GM23338 (cell line): ENCODE measurements at regions not wholly inside any gene's neighbourhood (a gene's known extent, or its start where the extent isn't known, plus 50 kb on each side); places are given as distances from the start of the nearest gene placed in this dataset.

Source experiments
- ATAC-seq: fragments of 200-7000 bp; cut with Tn5 transposase; 3 replicates; pipeline ENCODE4 v1.9.1; 2020
- DNase-seq: peaks from one replicate; pipeline ENCODE4 v3.0.0-alpha.2; 2015; ENCODE audit warnings: low spot score
- H2AFZ ChIP-seq: fragments of 200-600 bp; sonication (generic); 2 replicates; pipeline ENCODE4 v1.8.0; 2016; ENCODE audit warnings: antibody characterized with exemption, mild to moderate bottlenecking, moderate library complexity
- H3F3A ChIP-seq: fragments of 200-600 bp; sonication (generic); replicated peaks from 2 replicates; pipeline ENCODE4 v1.8.0; 2017; ENCODE audit warnings: antibody characterized with exemption, mixed run types, low read depth
- H3K27ac ChIP-seq: fragments of 200-600 bp; sonication (generic); 2 replicates; pipeline ENCODE4 v1.6.1; 2016; ENCODE audit warnings: low read depth
- H3K27me3 ChIP-seq: fragments of 200-600 bp; sonication (generic); 2 replicates; pipeline ENCODE4 v1.8.0; 2016; ENCODE audit warnings: mild to moderate bottlenecking, mixed run types, moderate library complexity; ENCODE audit not compliant: insufficient read depth
- H3K36me3 ChIP-seq: fragments of 200-600 bp; sonication (generic); 2 replicates; pipeline ENCODE4 v1.8.0; 2016; ENCODE audit warnings: mild to moderate bottlenecking; ENCODE audit not compliant: insufficient read depth
- H3K4me1 ChIP-seq: fragments of 200-600 bp; sonication (generic); 2 replicates; pipeline ENCODE4 v1.8.0; 2016; ENCODE audit warnings: mild to moderate bottlenecking, moderate library complexity; ENCODE audit not compliant: insufficient read depth
- H3K4me2 ChIP-seq: fragments of 200-600 bp; sonication (generic); 2 replicates; pipeline ENCODE4 v1.7.1; 2017; ENCODE audit warnings: mixed run types
- H3K4me3 ChIP-seq: fragments of 200-600 bp; sonication (generic); 2 replicates; pipeline ENCODE4 v1.6.1; 2016; ENCODE audit warnings: mixed run types
- H3K79me2 ChIP-seq: fragments of 200-600 bp; sonication (generic); replicated peaks from 2 replicates; pipeline ENCODE4 v1.8.0; 2017; ENCODE audit warnings: mild to moderate bottlenecking; ENCODE audit not compliant: insufficient read depth
- H3K9me2 ChIP-seq: fragments of 200-600 bp; sonication (generic); 2 replicates; pipeline ENCODE4 v1.8.0; 2017; ENCODE audit not compliant: insufficient read depth
- H4K20me1 ChIP-seq: fragments of 200-600 bp; sonication (generic); replicated peaks from 2 replicates; pipeline ENCODE4 v1.8.0; 2017; ENCODE audit warnings: mild to moderate bottlenecking; ENCODE audit not compliant: insufficient read depth
- H3K27ac Mint-ChIP-seq: 2 replicates; pipeline ENCODE4 v1.8.0; 2020; ENCODE audit warnings: inconsistent platforms, mild to moderate bottlenecking, moderate library complexity, mixed read lengths
- H3K27me3 Mint-ChIP-seq: 3 replicates; pipeline ENCODE4 v1.8.0; 2022; ENCODE audit warnings: low read depth, mild to moderate bottlenecking, moderate library complexity, mixed read lengths, inconsistent platforms; ENCODE audit not compliant: insufficient read depth, poor library complexity
- H3K36me3 Mint-ChIP-seq: 3 replicates; pipeline ENCODE4 v1.8.0; 2021; ENCODE audit warnings: low read depth, mild to moderate bottlenecking, inconsistent platforms, moderate library complexity, mixed read lengths
- H3K4me1 Mint-ChIP-seq: 3 replicates; pipeline ENCODE4 v1.8.0; 2020; ENCODE audit warnings: mild to moderate bottlenecking, inconsistent platforms, mixed read lengths
- H3K4me3 Mint-ChIP-seq: 3 replicates; pipeline ENCODE4 v1.8.0; 2021; ENCODE audit warnings: moderate library complexity, mild to moderate bottlenecking, inconsistent platforms, mixed read lengths
- H3K9me3 Mint-ChIP-seq: 3 replicates; pipeline ENCODE4 v1.8.0; 2020; ENCODE audit warnings: moderate library complexity, mild to moderate bottlenecking, inconsistent platforms, mixed read lengths
- CREB1 ChIP-seq: fragments of 250-450 bp; sonication (Bioruptor Pico); IDR thresholded peaks from 2 replicates; pipeline ENCODE4 v1.5.0; 2020; ENCODE audit warnings: low read depth, mild to moderate bottlenecking, moderate library complexity
- CTCF ChIP-seq, 2 experiments: fragments of 200-600 bp in 1 of 2; sonication (generic) in 1 of 2; conservative IDR thresholded peaks; 2 replicates each; pipeline versions ENCODE4 v1.5.1 to v1.6.1; 2016 to 2017; ENCODE audit warnings: antibody characterized with exemption in 2 of 2, low read depth in 2 of 2, mild to moderate bottlenecking in 2 of 2, moderate library complexity in 1 of 2
- ETS1 ChIP-seq: IDR thresholded peaks from 2 replicates; pipeline ENCODE4 v1.6.1; 2016; ENCODE audit warnings: antibody characterized with exemption
- EZH2 ChIP-seq: fragments of 200-600 bp; sonication (generic); IDR thresholded peaks from one replicate; pipeline ENCODE4 v1.8.0; 2017; ENCODE audit warnings: antibody characterized with exemption, mild to moderate bottlenecking, low read depth; ENCODE audit not compliant: unreplicated experiment
- EZH2phosphoT487 ChIP-seq: fragments of 200-600 bp; sonication (generic); IDR thresholded peaks from one replicate; pipeline ENCODE4 v1.8.1; 2018; ENCODE audit warnings: antibody characterized with exemption; ENCODE audit not compliant: unreplicated experiment
- JUNB ChIP-seq: IDR thresholded peaks from one replicate; pipeline ENCODE4 v1.6.1; 2016; ENCODE audit warnings: antibody characterized with exemption; ENCODE audit not compliant: unreplicated experiment
- NANOG ChIP-seq: IDR thresholded peaks from 2 replicates; pipeline ENCODE4 v1.6.1; 2016; ENCODE audit warnings: antibody characterized with exemption, borderline replicate concordance
- POLR2AphosphoS5 ChIP-seq: IDR thresholded peaks from 2 replicates; pipeline ENCODE4 v1.6.1; 2016; ENCODE audit warnings: antibody characterized with exemption, low read depth
- REST ChIP-seq: IDR thresholded peaks from one replicate; pipeline ENCODE4 v1.6.1; 2018; ENCODE audit warnings: antibody characterized with exemption; ENCODE audit not compliant: unreplicated experiment
- STAT1 ChIP-seq: IDR thresholded peaks from one replicate; pipeline ENCODE4 v1.6.1; 2016; ENCODE audit warnings: antibody characterized with exemption; ENCODE audit not compliant: unreplicated experiment
- ZNF114 ChIP-seq: fragments of 250-450 bp; sonication (Bioruptor Pico); IDR thresholded peaks from 2 replicates; pipeline ENCODE4 v1.5.0; 2020; ENCODE audit warnings: mild to moderate bottlenecking, moderate library complexity
- ZNF331 ChIP-seq: fragments of 250-450 bp; sonication (Bioruptor Pico); IDR thresholded peaks from 2 replicates; pipeline ENCODE4 v1.5.0; 2020; ENCODE audit warnings: low read depth, mild to moderate bottlenecking, moderate library complexity
- ZNF462 ChIP-seq: fragments of 250-450 bp; sonication (Bioruptor Pico); IDR thresholded peaks from 2 replicates; pipeline ENCODE4 v1.5.0; 2020; ENCODE audit warnings: mild to moderate bottlenecking, moderate library complexity

GRCh38 chr2:172242961-172243360 lies 140.3 kb upstream of the DLX2 start:
- no peaks in the 10 kb centered on the region for H4K20me1 ChIP-seq
- Mint-ChIP-seq H3K36me3 (peaks cover 4% of the 10 kb centered on the region; the same call in 2 of the 3 replicates), H3K27ac (no peak overlapping the region), H3K9me3 (no peaks in the 10 kb centered on the region; the same call in 2 of the 3 replicates), H3K4me3 (no peak overlapping the region), H3K27me3 (peaks cover 9% of the 10 kb centered on the region), H3K4me1 (peaks cover 34% of the 10 kb centered on the region)
- 0 out of 2 replicates have a peak overlapping the region, but pooled peaks have one; percentile 23 for H2AFZ ChIP-seq
- H3K36me3 ChIP-seq, result no peaks in the 10 kb centered on the region
- no peak overlapping the region for H3K4me3 ChIP-seq
- H3K27ac ChIP-seq, result no peak overlapping the region
- peaks cover 5% of the 10 kb centered on the region; the same call in 1 of the 2 replicates for H3K4me1 ChIP-seq
- no peak overlapping the region for H3K4me2 ChIP-seq
- H3K27me3 ChIP-seq, result no peaks in the 10 kb centered on the region
- no peaks in the 10 kb centered on the region for H3F3A ChIP-seq
- peaks cover 27% of the 10 kb centered on the region for H3K9me2 ChIP-seq
- no peak for TF ChIP-seq ETS1
- no peak for TF ChIP-seq NANOG
- no peak for TF ChIP-seq ZNF114 (CRISPR knock-in tag)
- no peak for TF ChIP-seq JUNB
- TF ChIP-seq ZNF462 (CRISPR knock-in tag), result no peak
- TF ChIP-seq STAT1, result no peak
- TF ChIP-seq REST, result no peak
- TF ChIP-seq EZH2, result no peak
- TF ChIP-seq ZNF331 (CRISPR knock-in tag), result no peak
- TF ChIP-seq CREB1, result no peak
- TF ChIP-seq POLR2AphosphoS5, result no peak
- TF ChIP-seq CTCF (conservative IDR thresholded peaks at IDR 0.05; ENCODE audit: low read depth in 2 of 2), result no peak
- no peak for TF ChIP-seq EZH2phosphoT487
- ATAC-seq (no peak), DNase-seq (no peak)
- H3K79me2 ChIP-seq, result no peaks in the 10 kb centered on the region
